Activated CD8-positive, alpha-beta T cell treated with anti-CD3 and anti-CD28 coated beads, Interleukin-2, amount 10 ng/mL, durations not matched to agents 7 days and 5 days (primary cell): ENCODE measurements at regions not wholly inside any gene's neighbourhood (a gene's known extent, or its start where the extent isn't known, plus 50 kb on each side); places are given as distances from the start of the nearest gene placed in this dataset.
"Not testable (repeated sequence)": the region's sequence is repeated elsewhere in the genome, so short reads cannot be mapped to it uniquely, and the experiment has no call there.

Source experiments
- ATAC-seq: fragments of 150-1000 bp; cut with Tn5 transposase; one replicate; pipeline ENCODE4 v1.10.0; 2021; ENCODE audit warnings: moderate library complexity
- CTCF ChIA-PET: fragments of 350-600 bp; sonication (Branson Sonifier 250); formaldehyde crosslinking; loops from one replicate; lab custom pipeline; 2021; ENCODE audit warnings: antibody characterized with exemption; lab: Charles Lee
- POLR2A ChIA-PET: fragments of 350-600 bp; sonication (Branson Sonifier 250); formaldehyde crosslinking; loops from one replicate; lab custom pipeline; 2021; ENCODE audit warnings: antibody characterized with exemption; lab: Charles Lee
- DNase-seq: peaks from one replicate; pipeline ENCODE4 v3.0.0-alpha.2; 2020
- H3K27ac Mint-ChIP-seq: one replicate; pipeline ENCODE4 v1.8.0; 2021; ENCODE audit warnings: mild to moderate bottlenecking, mixed read lengths
- H3K27me3 Mint-ChIP-seq: one replicate; pipeline ENCODE4 v1.8.0; 2021; ENCODE audit warnings: low read depth, mixed read lengths
- H3K36me3 Mint-ChIP-seq: one replicate; pipeline ENCODE4 v1.8.0; 2021; ENCODE audit warnings: low read depth, mixed read lengths
- H3K4me1 Mint-ChIP-seq: one replicate; pipeline ENCODE4 v1.8.0; 2021; ENCODE audit warnings: low read depth, mixed read lengths
- H3K4me3 Mint-ChIP-seq: one replicate; pipeline ENCODE4 v1.8.0; 2021; ENCODE audit warnings: mild to moderate bottlenecking, mixed read lengths
- H3K9me3 Mint-ChIP-seq: one replicate; pipeline ENCODE4 v1.8.0; 2022; ENCODE audit warnings: mixed read lengths; ENCODE audit not compliant: insufficient read depth

DNA sequence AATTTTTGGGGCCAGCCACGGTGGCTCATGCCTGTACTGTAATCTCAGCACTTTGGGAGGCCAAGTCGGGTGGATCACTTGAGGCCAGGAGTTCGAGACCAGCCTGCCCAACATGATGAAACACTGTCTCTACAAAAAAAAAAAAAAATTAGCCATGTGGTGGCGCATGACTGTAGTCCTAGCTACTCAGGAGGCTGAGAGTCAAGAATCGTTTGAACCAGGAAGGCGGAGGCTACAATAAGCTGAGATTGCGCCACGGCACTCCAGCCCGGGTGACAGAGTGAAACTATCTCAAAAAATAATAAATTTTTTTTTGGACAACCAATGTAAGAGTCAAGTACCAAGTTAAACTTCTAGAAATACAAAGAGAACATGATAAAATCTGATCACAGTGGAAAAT lies 164.6 kb downstream of the AVL9 start:
- no peaks in the 10 kb centered on the region for H3K9me3 Mint-ChIP-seq
- H3K27ac Mint-ChIP-seq: no peak overlapping the region
- no peaks in the 10 kb centered on the region for H3K4me1 Mint-ChIP-seq
- CTCF ChIA-PET: no interaction called here
- no peak overlapping the region for H3K4me3 Mint-ChIP-seq
- peaks cover 7% of the 10 kb centered on the region for H3K27me3 Mint-ChIP-seq
- ATAC-seq (no peak), DNase-seq (no peak)
- no peaks in the 10 kb centered on the region for H3K36me3 Mint-ChIP-seq
- POLR2A ChIA-PET: no interaction called here

DNA sequence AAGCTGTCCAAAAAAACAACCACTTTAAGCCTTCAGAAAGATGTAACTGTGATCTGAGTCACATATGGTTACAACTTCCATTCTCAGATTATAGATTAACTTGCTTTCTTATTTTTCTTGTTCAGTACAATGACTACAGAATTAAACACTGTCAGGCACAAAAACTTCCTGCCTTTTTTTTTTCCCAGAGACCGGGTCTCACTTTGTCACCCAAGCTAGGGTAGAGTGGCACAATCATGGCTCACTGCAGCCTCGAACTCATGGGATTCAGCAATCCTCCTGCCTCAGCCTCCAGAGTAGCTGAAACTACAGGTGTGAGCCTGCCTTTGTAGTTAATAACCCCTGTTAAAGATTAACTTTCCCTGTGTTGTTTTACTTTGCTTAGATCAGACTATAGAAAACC lies 163.2 kb downstream of the AVL9 start:
- no peaks in the 10 kb centered on the region for H3K9me3 Mint-ChIP-seq
- CTCF ChIA-PET: no interaction called here
- DNase-seq (no peak), ATAC-seq (no peak)
- peaks cover 7% of the 10 kb centered on the region for H3K27me3 Mint-ChIP-seq
- no peak overlapping the region for H3K4me3 Mint-ChIP-seq
- no peak overlapping the region for H3K27ac Mint-ChIP-seq
- POLR2A ChIA-PET: no interaction called here
- no peaks in the 10 kb centered on the region for H3K36me3 Mint-ChIP-seq
- H3K4me1 Mint-ChIP-seq: no peaks in the 10 kb centered on the region

DNA sequence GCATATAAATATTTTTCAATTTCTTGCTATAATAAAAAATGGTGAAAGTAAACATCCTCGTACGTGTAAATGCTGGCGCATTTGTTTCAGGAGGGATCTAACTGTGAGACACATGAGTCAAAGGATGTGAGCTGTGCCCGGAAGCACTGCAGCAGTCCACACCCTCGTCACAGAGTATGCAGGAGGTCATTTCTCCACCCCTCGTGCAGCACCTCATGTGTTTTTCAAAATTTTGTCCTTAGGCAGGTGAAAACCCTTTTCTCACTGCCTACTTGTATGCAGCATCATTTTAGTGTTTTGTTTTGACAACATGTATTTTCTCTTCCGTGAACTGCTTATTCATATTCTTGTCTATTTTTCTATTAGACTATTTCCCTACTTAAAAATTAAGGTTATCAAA lies 162.7 kb downstream of the AVL9 start:
- Mint-ChIP-seq H3K27ac (no peak overlapping the region), H3K27me3 (peaks cover 7% of the 10 kb centered on the region), H3K4me1 (no peaks in the 10 kb centered on the region), H3K9me3 (no peaks in the 10 kb centered on the region), H3K4me3 (no peak overlapping the region), H3K36me3 (no peaks in the 10 kb centered on the region)
- ATAC-seq (no peak), DNase-seq (no peak)
- CTCF ChIA-PET: no interaction called here
- POLR2A ChIA-PET: no interaction called here

DNA sequence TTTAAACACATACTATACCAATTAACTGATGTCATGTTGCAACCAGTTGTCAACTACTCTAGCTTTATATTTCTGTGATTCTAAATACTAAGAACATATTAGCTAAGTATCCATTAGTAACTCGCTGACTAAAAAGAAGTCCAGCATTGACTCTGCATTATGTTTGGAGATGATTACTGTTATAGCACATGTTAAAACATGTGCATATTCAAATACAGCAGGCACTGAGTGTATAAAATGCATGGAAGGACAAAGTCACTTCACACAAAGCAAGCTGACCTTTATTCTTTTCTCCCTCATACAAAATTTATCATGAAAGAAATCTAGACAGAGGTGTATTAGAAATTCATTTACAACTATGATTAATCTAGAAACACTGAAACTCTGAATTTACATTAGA lies 159.3 kb downstream of the AVL9 start:
- DNase-seq, H3K9me3 Mint-ChIP-seq, CTCF ChIA-PET, POLR2A ChIA-PET, H3K27ac Mint-ChIP-seq, H3K27me3 Mint-ChIP-seq, ATAC-seq, H3K36me3 Mint-ChIP-seq, H3K4me3 Mint-ChIP-seq, H3K4me1 Mint-ChIP-seq: not testable (repeated sequence)

DNA sequence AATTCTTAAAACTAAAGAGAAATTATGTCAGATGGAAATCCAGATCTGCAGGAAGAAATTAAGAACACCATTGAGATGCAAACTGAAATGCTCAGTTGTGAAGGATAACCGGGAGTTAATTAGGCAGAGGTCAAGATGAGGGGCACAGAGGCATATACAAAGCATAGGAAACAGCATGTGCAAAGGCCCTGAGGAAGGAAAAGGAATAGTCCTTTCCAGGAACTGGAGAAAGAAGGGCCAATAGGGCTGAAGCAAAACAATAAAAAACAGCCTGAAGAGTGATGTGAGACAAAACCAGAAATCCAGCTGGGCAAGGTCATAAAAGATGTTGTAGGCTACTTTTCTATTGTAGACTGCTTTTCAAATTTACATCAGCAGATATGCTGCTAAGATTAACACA lies 155.1 kb downstream of the AVL9 start:
- H3K9me3 Mint-ChIP-seq, ATAC-seq, H3K4me1 Mint-ChIP-seq, H3K4me3 Mint-ChIP-seq, DNase-seq, POLR2A ChIA-PET, H3K27ac Mint-ChIP-seq, CTCF ChIA-PET, H3K27me3 Mint-ChIP-seq, H3K36me3 Mint-ChIP-seq: not testable (repeated sequence)

DNA sequence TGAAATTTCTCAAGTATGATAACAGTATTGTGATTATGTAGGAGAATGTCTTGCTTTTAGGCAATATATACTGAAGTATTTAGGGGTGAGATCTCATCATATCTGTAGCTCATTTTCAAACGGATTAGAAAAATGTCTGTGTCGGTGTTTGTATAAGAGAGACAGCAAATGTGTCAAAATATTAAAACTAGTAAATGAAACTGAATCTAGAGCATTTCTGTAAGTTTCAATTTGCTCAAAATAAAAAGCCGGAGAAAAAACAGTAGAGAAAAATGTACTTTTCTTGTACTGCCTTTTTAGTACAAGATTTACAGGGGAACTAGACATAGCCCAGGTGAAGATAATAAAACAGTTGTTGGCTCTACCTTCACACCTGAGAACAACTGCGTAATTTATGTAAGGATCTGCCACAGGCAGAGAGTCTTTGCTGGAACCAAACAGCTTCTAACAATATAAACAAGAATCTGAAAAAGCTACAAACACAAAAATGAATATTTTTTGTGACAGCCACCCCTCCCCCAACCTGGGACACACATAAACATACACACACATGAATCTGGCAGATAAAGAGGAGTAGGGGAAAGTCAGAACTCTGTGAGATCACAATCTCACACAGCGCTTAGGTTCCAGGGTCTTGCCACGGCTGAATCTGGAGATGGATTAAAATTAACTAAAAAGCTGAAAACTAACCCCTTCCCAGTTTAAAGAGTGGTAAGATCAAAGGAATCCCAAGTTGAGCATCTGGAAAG lies 153.3 kb downstream of the AVL9 start:
- Mint-ChIP-seq H3K36me3 (no peaks in the 10 kb centered on the region), H3K27ac (no peak overlapping the region), H3K4me1 (no peaks in the 10 kb centered on the region), H3K9me3 (no peaks in the 10 kb centered on the region), H3K27me3 (peaks cover 4% of the 10 kb centered on the region), H3K4me3 (no peak overlapping the region)
- POLR2A ChIA-PET: no interaction called here
- CTCF ChIA-PET: no interaction called here
- ATAC-seq: no peak
- no peak for DNase-seq

DNA sequence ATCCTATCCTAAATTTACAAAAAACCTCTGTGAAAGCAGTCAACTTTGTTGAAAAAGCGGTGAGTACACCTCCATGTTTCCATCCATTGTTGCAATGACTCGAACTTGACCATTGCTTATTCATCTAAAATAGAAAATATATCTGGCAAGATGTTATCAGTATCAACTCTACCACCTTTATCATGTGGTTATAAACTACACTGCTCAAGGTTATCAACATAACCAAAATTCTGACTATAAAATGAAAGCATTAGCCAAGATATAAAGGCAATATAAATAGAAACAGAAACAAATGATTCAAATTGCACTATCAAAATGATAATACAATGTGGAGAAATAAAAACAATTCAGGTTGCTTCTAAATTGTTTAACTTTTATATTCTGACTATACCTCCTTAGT lies 150.0 kb downstream of the AVL9 start:
- DNase-seq, H3K9me3 Mint-ChIP-seq, ATAC-seq, CTCF ChIA-PET, H3K27ac Mint-ChIP-seq, POLR2A ChIA-PET, H3K27me3 Mint-ChIP-seq, H3K36me3 Mint-ChIP-seq, H3K4me3 Mint-ChIP-seq, H3K4me1 Mint-ChIP-seq: not testable (repeated sequence)

DNA sequence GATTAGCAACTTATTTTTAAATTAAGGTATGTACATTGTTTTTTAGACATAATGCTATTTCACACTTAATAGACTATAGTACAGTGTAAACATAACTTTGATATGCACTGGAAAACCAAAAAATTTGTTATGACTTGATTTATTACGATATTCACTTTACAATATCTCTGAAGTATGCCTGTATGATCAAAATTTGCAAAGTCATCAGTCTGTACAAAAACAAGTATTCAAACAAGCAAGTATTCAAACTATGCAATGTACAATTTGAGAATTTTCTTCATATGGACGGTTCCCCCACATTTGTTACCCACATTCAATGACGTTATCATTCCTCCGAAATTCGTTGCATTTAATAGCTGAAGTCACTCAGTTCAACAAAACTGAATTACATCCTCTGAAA lies 147.9 kb downstream of the AVL9 start:
- ChIA-PET CTCF (no interaction called here), POLR2A (no interaction called here)
- no peak overlapping the region for H3K4me3 Mint-ChIP-seq

DNA sequence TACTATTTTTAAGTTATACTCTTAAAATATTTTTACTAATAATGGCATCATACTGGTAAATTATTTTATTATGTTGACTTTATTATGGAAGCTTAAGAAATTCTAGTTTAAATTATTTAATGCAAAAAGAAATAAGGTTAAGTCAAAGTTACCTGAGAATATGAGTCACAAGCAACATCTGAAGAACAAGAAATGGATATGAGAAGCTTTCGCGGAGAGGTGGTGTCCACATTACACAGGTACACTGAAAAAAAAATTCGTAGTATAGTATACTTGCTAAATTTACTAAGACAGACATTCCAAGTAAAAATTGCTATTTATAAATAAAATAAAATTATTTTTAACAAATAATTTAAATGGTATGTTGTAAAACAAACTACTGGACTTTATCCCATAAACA lies 143.8 kb downstream of the AVL9 start:
- ATAC-seq (no peak), DNase-seq (no peak)
- CTCF ChIA-PET: no interaction called here
- H3K9me3 Mint-ChIP-seq: no peaks in the 10 kb centered on the region
- POLR2A ChIA-PET: no interaction called here
- no peaks in the 10 kb centered on the region for H3K36me3 Mint-ChIP-seq
- H3K27me3 Mint-ChIP-seq: peaks cover 6% of the 10 kb centered on the region
- peaks cover 30% of the 10 kb centered on the region for H3K4me1 Mint-ChIP-seq
- H3K4me3 Mint-ChIP-seq: no peak overlapping the region
- H3K27ac Mint-ChIP-seq: no peak overlapping the region

More for the DNA sequence above, 147.9 kb downstream of the AVL9 start:
- Mint-ChIP-seq H3K9me3 (no peaks in the 10 kb centered on the region), H3K27me3 (peaks cover 6% of the 10 kb centered on the region), H3K36me3 (no peaks in the 10 kb centered on the region), H3K4me1 (peaks cover 10% of the 10 kb centered on the region), H3K27ac (no peak overlapping the region)
- no peak for ATAC-seq
- no peak for DNase-seq

DNA sequence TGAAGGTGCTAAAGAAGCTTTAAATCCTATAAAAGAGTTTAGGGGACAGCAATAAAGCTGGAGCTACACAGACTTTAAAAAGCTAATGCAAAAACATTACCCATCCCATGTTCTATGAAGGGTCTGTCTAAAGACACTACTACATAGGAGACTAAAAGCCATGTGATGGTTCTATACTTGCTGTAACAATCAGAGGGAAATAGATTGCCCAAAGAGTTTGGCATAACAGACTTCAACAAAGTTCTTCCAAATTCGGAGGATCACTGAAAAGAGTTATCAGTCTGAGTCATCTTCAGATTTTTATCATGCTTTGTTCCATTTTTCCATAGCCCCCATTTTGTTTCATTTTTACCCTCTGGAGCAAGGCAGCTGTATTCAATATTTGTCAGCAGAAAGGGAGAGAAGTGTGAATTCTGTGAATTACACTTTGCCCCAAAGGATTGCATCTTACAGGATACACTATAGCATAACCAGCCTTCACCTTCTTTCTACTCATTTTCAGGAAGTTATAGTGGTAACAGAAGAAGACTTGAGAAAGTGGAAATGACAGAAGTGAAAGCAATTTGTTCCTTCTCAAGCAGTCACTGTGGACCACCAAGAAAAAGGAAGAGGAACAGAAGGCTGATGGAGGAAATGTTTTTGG lies 143.3 kb downstream of the AVL9 start:
- Mint-ChIP-seq H3K27ac (peak overlapping the region; percentile 43), H3K4me3 (peak overlapping the region; percentile 1), H3K4me1 (peaks cover 30% of the 10 kb centered on the region)
- H3K36me3 Mint-ChIP-seq, H3K27me3 Mint-ChIP-seq, POLR2A ChIA-PET, H3K9me3 Mint-ChIP-seq, DNase-seq: not testable (repeated sequence)
- CTCF ChIA-PET: interaction anchor here (1.1 kb wide), 1 partner anchor 148 kb away, joined by 3 read pairs; the partner anchor contains the start of gene LSM5
- peak; percentile 71 for ATAC-seq
